H9 (cell line): ENCODE measurements at regions not wholly inside any gene's neighbourhood (a gene's known extent, or its start where the extent isn't known, plus 50 kb on each side); places are given as distances from the start of the nearest gene placed in this dataset.

ENCODE experiments used
- DNase-seq: peaks from one replicate; pipeline ENCODE4 v3.0.0-alpha.2; 2017
- H2AFZ ChIP-seq: one replicate; pipeline ENCODE4 v1.6.1; 2013; ENCODE audit warnings: mild to moderate bottlenecking, low read length, control low read depth, moderate library complexity
- H2AK5ac ChIP-seq: 2 replicates; pipeline ENCODE4 v1.6.1; 2013; ENCODE audit warnings: low read length, control low read depth, mixed read lengths; ENCODE audit not compliant: insufficient read length
- H2BK120ac ChIP-seq: one replicate; pipeline ENCODE4 v1.6.1; 2013; ENCODE audit warnings: low read depth, mild to moderate bottlenecking, low read length, control low read depth, inconsistent platforms; ENCODE audit not compliant: poor library complexity, severe bottlenecking
- H2BK12ac ChIP-seq: 2 replicates; pipeline ENCODE4 v1.6.1; 2013; ENCODE audit warnings: low read length, control low read depth, mixed read lengths, low read depth; ENCODE audit not compliant: insufficient read length
- H2BK15ac ChIP-seq: 2 replicates; pipeline ENCODE4 v1.6.1; 2013; ENCODE audit warnings: low read depth, low read length, control low read depth
- H2BK20ac ChIP-seq: one replicate; pipeline ENCODE4 v1.6.1; 2013; ENCODE audit warnings: low read depth, mild to moderate bottlenecking, low read length, control low read depth, inconsistent platforms; ENCODE audit not compliant: poor library complexity, severe bottlenecking
- H2BK5ac ChIP-seq: 2 replicates; pipeline ENCODE4 v1.6.1; 2013; ENCODE audit warnings: low read length, control low read depth, mixed read lengths; ENCODE audit not compliant: insufficient read length
- H3K14ac ChIP-seq: 2 replicates; pipeline ENCODE4 v1.6.1; 2013; ENCODE audit warnings: low read length, control low read depth; ENCODE audit not compliant: insufficient read depth
- H3K18ac ChIP-seq: 2 replicates; pipeline ENCODE4 v1.6.1; 2013; ENCODE audit warnings: low read depth, mild to moderate bottlenecking, mixed read lengths, low read length, control low read depth; ENCODE audit not compliant: insufficient read length
- H3K23ac ChIP-seq: 2 replicates; pipeline ENCODE4 v1.6.1; 2013; ENCODE audit warnings: low read length, control low read depth, mixed read lengths, low read depth; ENCODE audit not compliant: insufficient read length
- H3K23me2 ChIP-seq: 2 replicates; pipeline ENCODE4 v1.6.1; 2013; ENCODE audit warnings: low read depth, mild to moderate bottlenecking, mixed read lengths, low read length, control low read depth; ENCODE audit not compliant: insufficient read length, poor library complexity, severe bottlenecking
- H3K27ac ChIP-seq: 2 replicates; pipeline ENCODE4 v1.5.1; 2013; ENCODE audit warnings: low read length, control low read depth, mixed read lengths, low read depth; ENCODE audit not compliant: insufficient read length
- H3K27me3 ChIP-seq: 2 replicates; pipeline ENCODE4 v1.6.1; 2013; ENCODE audit warnings: low read length, control low read depth, inconsistent platforms; ENCODE audit not compliant: insufficient read depth
- H3K4ac ChIP-seq: 2 replicates; pipeline ENCODE4 v1.6.1; 2013; ENCODE audit warnings: low read depth, mild to moderate bottlenecking, control low read depth, inconsistent platforms, low read length, moderate library complexity
- H3K4me1 ChIP-seq: 2 replicates; pipeline ENCODE4 v1.6.1; 2013; ENCODE audit warnings: low read length, control low read depth, inconsistent platforms; ENCODE audit not compliant: insufficient read depth
- H3K4me2 ChIP-seq: 2 replicates; pipeline ENCODE4 v1.6.1; 2013; ENCODE audit warnings: low read length, control low read depth, mixed read lengths; ENCODE audit not compliant: insufficient read length, insufficient read depth
- H3K56ac ChIP-seq: 2 replicates; pipeline ENCODE4 v1.6.1; 2013; ENCODE audit warnings: low read depth, mild to moderate bottlenecking, mixed read lengths, low read length, control low read depth; ENCODE audit not compliant: insufficient read length
- H3K79me1 ChIP-seq: 2 replicates; pipeline ENCODE4 v1.6.1; 2013; ENCODE audit warnings: low read depth, mild to moderate bottlenecking, moderate library complexity, low read length, control low read depth, inconsistent platforms; ENCODE audit not compliant: insufficient read depth, poor library complexity, severe bottlenecking
- H3K79me2 ChIP-seq: 2 replicates; pipeline ENCODE4 v1.6.1; 2013; ENCODE audit warnings: low read length, control low read depth, inconsistent platforms; ENCODE audit not compliant: insufficient read depth
- H3K9ac ChIP-seq: 2 replicates; pipeline ENCODE4 v1.6.1; 2013; ENCODE audit warnings: low read length, control low read depth, mixed read lengths; ENCODE audit not compliant: insufficient read length; ENCODE audit errors: extremely low read depth
- H3K9me3 ChIP-seq: one replicate; pipeline ENCODE4 v1.6.1; 2013; ENCODE audit warnings: low read depth, low read length, inconsistent platforms; ENCODE audit not compliant: control insufficient read depth
- H3T11ph ChIP-seq: one replicate; pipeline ENCODE4 v1.6.1; 2013; ENCODE audit warnings: mild to moderate bottlenecking, low read length, control low read depth, inconsistent platforms
- H4K20me1 ChIP-seq: one replicate; pipeline ENCODE4 v1.6.1; 2013; ENCODE audit not compliant: control insufficient read depth, insufficient read length, insufficient read depth
- H4K5ac ChIP-seq: 2 replicates; pipeline ENCODE4 v1.6.1; 2013; ENCODE audit warnings: low read depth, mild to moderate bottlenecking, mixed read lengths, low read length, control low read depth; ENCODE audit not compliant: insufficient read length
- H4K8ac ChIP-seq: replicated peaks from 2 replicates; pipeline ENCODE4 v1.6.1; 2013; ENCODE audit warnings: low read length, control low read depth, mixed read lengths, low read depth; ENCODE audit not compliant: insufficient read length
- H4K91ac ChIP-seq: 2 replicates; pipeline ENCODE4 v1.6.1; 2013; ENCODE audit warnings: low read depth, mild to moderate bottlenecking, moderate library complexity, mixed read lengths, low read length, control low read depth; ENCODE audit not compliant: insufficient read length
- H3K27ac Mint-ChIP-seq, 3 experiments: 2 replicates in 2 of 3; 3 replicates in 1 of 3; pipeline ENCODE4 v1.8.0; 2020 to 2021; ENCODE audit warnings: mixed read lengths in 3 of 3, mild to moderate bottlenecking in 1 of 3, moderate library complexity in 1 of 3
- H3K27me3 Mint-ChIP-seq: 2 replicates; pipeline ENCODE4 v1.8.0; 2021; ENCODE audit warnings: low read depth, mild to moderate bottlenecking, moderate library complexity, mixed read lengths
- H3K36me3 Mint-ChIP-seq, 3 experiments: 2 replicates in 2 of 3; 3 replicates in 1 of 3; pipeline ENCODE4 v1.8.0; 2020 to 2021; ENCODE audit warnings: low read depth in 3 of 3, mixed read lengths in 3 of 3; ENCODE audit not compliant: insufficient read depth in 1 of 3
- H3K4me1 Mint-ChIP-seq, 2 experiments: 2 replicates each; pipeline ENCODE4 v1.8.0; 2020; ENCODE audit warnings: mixed read lengths in 2 of 2
- H3K4me3 Mint-ChIP-seq, 2 experiments: 2 replicates in 1 of 2; 3 replicates in 1 of 2; pipeline ENCODE4 v1.8.0; 2020 to 2021; ENCODE audit warnings: mild to moderate bottlenecking in 2 of 2, mixed read lengths in 2 of 2, moderate library complexity in 1 of 2
- H3K9me3 Mint-ChIP-seq, 2 experiments: 2 replicates in 1 of 2; 3 replicates in 1 of 2; pipeline ENCODE4 v1.8.0; 2020; ENCODE audit warnings: mild to moderate bottlenecking in 2 of 2, mixed read lengths in 2 of 2, moderate library complexity in 1 of 2
- CTCF ChIP-seq: fragments of 200-600 bp; sonication (generic); conservative IDR thresholded peaks from 3 replicates; pipeline ENCODE4 v1.8.0; 2021; ENCODE audit warnings: antibody characterized with exemption, mild to moderate bottlenecking
- WGBS: extraction: QIAGEN DNeasy Blood & Tissue Kit; methylation state at CpG from one replicate; pipeline ENCODE4 v1.1.7; 2013; ENCODE audit warnings: missing lambda C conversion rate, low lambda C conversion rate, mixed read lengths; ENCODE audit not compliant: insufficient read length; ENCODE audit errors: extremely low coverage; 5-methylcytosine and 5-hydroxymethylcytosine counted together

- Histone ChIP-seq H3K4me1 (peaks cover 5% of the 10 kb centered on the region; the same call in 1 of the 2 replicates), H2BK12ac (no peak overlapping the region), H3K9me3 (no peaks in the 10 kb centered on the region), H3K4ac (no peak overlapping the region), H3K9ac (no peak overlapping the region), H2BK120ac (no peak overlapping the region), H2AK5ac (no peak overlapping the region), H3K79me1 (no peaks in the 10 kb centered on the region), H3K23me2 (no peaks in the 10 kb centered on the region), H3K14ac (no peak overlapping the region), H3T11ph (no peak overlapping the region), H3K56ac (no peak overlapping the region), H3K18ac (no peak overlapping the region), H2BK5ac (no peak overlapping the region), H4K20me1 (no peaks in the 10 kb centered on the region), H3K4me2 (no peak overlapping the region), H3K79me2 (no peaks in the 10 kb centered on the region), H2AFZ (no peak overlapping the region), H4K91ac (no peak overlapping the region), H3K23ac (no peak overlapping the region), H4K5ac (no peak overlapping the region), H4K8ac (no peak overlapping the region), H2BK20ac (no peak overlapping the region), H3K27me3 (no peaks in the 10 kb centered on the region), H3K27ac (no peak overlapping the region), H2BK15ac (no peak overlapping the region)
- Mint-ChIP-seq H3K4me1 (peaks cover 12 to 16% of the 10 kb centered on the region in 2 experiments), H3K27ac (no peak overlapping the region), H3K27me3 (no peaks in the 10 kb centered on the region; the same call in 1 of the 2 replicates), H3K4me3 (no peak overlapping the region), H3K9me3 (no peaks in the 10 kb centered on the region; a peak in 1 of 5 replicates), H3K36me3 (no peaks in the 10 kb centered on the region)
- DNase-seq = no peak
- TF ChIP-seq CTCF = no peak
- WGBS = no CpG with 5 or more reads among the region's 3 CpGs
These were observed 162.7 kb upstream of the PRSS1 start for GRCh38 chr7:142586611-142587010.
